SK-N-SH (cell line): ENCODE measurements at regions not wholly inside any gene's neighbourhood (a gene's known extent, or its start where the extent isn't known, plus 50 kb on each side); places are given as distances from the start of the nearest gene placed in this dataset.

ENCODE experiments used
- CTCF ChIA-PET: fragments of 300-600, 350-600 bp; formaldehyde crosslinking; extraction: SDS; loops from one replicate; lab custom pipeline; 2021; lab: Yijun Ruan, JAX
- POLR2A ChIA-PET: fragments of 350-600 bp; sonication (Branson Sonifier 250); formaldehyde crosslinking; extraction: SDS; loops from one replicate; lab custom pipeline; 2020; ENCODE audit warnings: antibody characterized with exemption, inconsistent platforms; lab: Yijun Ruan, JAX
- DNase-seq: peaks from one replicate; pipeline ENCODE4 v3.0.0; 2012
- H2AFZ ChIP-seq: fragments of 200-600 bp; sonication (generic); 2 replicates; pipeline ENCODE4 v1.8.1; 2016; ENCODE audit warnings: antibody characterized with exemption, mild to moderate bottlenecking, low read depth
- H3F3A ChIP-seq: fragments of 200-600 bp; sonication (generic); replicated peaks from 2 replicates; pipeline ENCODE3; 2016; ENCODE audit warnings: antibody characterized with exemption, mild to moderate bottlenecking; ENCODE audit not compliant: insufficient read depth
- H3K27ac ChIP-seq, 2 experiments: fragments of 200-500 bp in 1 of 2; fragments of 200-600 bp in 1 of 2; sonication (Bioruptor generic) in 1 of 2; sonication (generic), shearing (Covaris generic) in 1 of 2; 2 replicates each; pipeline versions ENCODE4 v1.5.1 to v1.6.1; 2014 to 2016; ENCODE audit warnings: low read depth in 2 of 2, inconsistent platforms in 1 of 2, low read length in 1 of 2, mild to moderate bottlenecking in 1 of 2, mixed read lengths in 1 of 2
- H3K27me3 ChIP-seq: fragments of 200-600 bp; sonication (generic), shearing (Covaris generic); 2 replicates; pipeline ENCODE4 v1.6.1; 2016; ENCODE audit warnings: mixed run types; ENCODE audit not compliant: insufficient read depth
- H3K36me3 ChIP-seq, 2 experiments: fragments of 200-500 bp in 1 of 2; fragments of 200-600 bp in 1 of 2; sonication (Bioruptor generic) in 1 of 2; sonication (generic) in 1 of 2; replicated peaks in 1 of 2; 2 replicates each; pipeline versions ENCODE3 to v1.5.1; 2014 to 2016; ENCODE audit warnings: low read length in 1 of 2, mild to moderate bottlenecking in 1 of 2; ENCODE audit not compliant: insufficient read depth in 2 of 2, control insufficient read depth in 1 of 2
- H3K4me1 ChIP-seq, 2 experiments: fragments of 200-500 bp in 1 of 2; fragments of 200-600 bp in 1 of 2; sonication (Bioruptor generic) in 1 of 2; sonication (generic), shearing (Covaris generic) in 1 of 2; 2 replicates each; pipeline versions ENCODE4 v1.5.1 to v1.6.1; 2014 to 2016; ENCODE audit warnings: low read depth in 1 of 2, low read length in 1 of 2, mixed run types in 1 of 2; ENCODE audit not compliant: insufficient read depth in 2 of 2, control insufficient read depth in 1 of 2
- H3K4me2 ChIP-seq: fragments of 200-600 bp; sonication (generic), shearing (Covaris generic); 2 replicates; pipeline ENCODE4 v1.6.1; 2017; ENCODE audit warnings: mixed run types
- H3K4me3 ChIP-seq, 2 experiments: fragments of 200-500 bp in 1 of 2; fragments of 200-600 bp in 1 of 2; sonication (Bioruptor generic) in 1 of 2; sonication (generic), shearing (Covaris generic) in 1 of 2; 2 replicates each; pipeline versions ENCODE4 v1.5.1 to v1.8.1; 2014 to 2016; ENCODE audit warnings: low read depth in 2 of 2, inconsistent platforms in 1 of 2, low read length in 1 of 2, mild to moderate bottlenecking in 1 of 2, mixed read lengths in 1 of 2, moderate library complexity in 1 of 2
- H3K79me2 ChIP-seq: fragments of 200-600 bp; sonication (generic); 2 replicates; pipeline ENCODE4 v1.8.1; 2017; ENCODE audit warnings: mild to moderate bottlenecking; ENCODE audit not compliant: insufficient read depth
- H3K9ac ChIP-seq: fragments of 200-600 bp; sonication (generic); 2 replicates; pipeline ENCODE4 v1.6.1; 2017; ENCODE audit warnings: mixed run types
- H3K9me2 ChIP-seq: fragments of 200-600 bp; sonication (generic); 2 replicates; pipeline ENCODE4 v1.6.1; 2017; ENCODE audit warnings: mixed run types
- H3K9me3 ChIP-seq: fragments of 200-600 bp; sonication (generic); 2 replicates; pipeline ENCODE4 v1.6.1; 2017; ENCODE audit warnings: mixed run types, mild to moderate bottlenecking, moderate library complexity
- H4K20me1 ChIP-seq: fragments of 200-600 bp; sonication (generic); 2 replicates; pipeline ENCODE4 v1.6.1; 2017; ENCODE audit warnings: mild to moderate bottlenecking, mixed run types; ENCODE audit not compliant: insufficient read depth
- ELF1 ChIP-seq: IDR thresholded peaks from 2 replicates; pipeline ENCODE4 v1.4.0; 2012
- EZH2phosphoT487 ChIP-seq: fragments of 200-600 bp; sonication (generic); IDR thresholded peaks from 2 replicates; pipeline ENCODE4 v1.6.1; 2017; ENCODE audit warnings: low read depth, mixed run types, mild to moderate bottlenecking, antibody characterized with exemption, moderate library complexity, borderline replicate concordance
- FOSL2 ChIP-seq: IDR thresholded peaks from 2 replicates; pipeline ENCODE4 v1.4.0; 2012; ENCODE audit warnings: low read depth, mild to moderate bottlenecking, moderate library complexity, borderline replicate concordance
- FOXM1 ChIP-seq: IDR thresholded peaks from 2 replicates; pipeline ENCODE4 v1.4.0; 2012; ENCODE audit warnings: low read depth, mild to moderate bottlenecking
- GABPA ChIP-seq: IDR thresholded peaks from 2 replicates; pipeline ENCODE4 v1.4.0; 2012; ENCODE audit warnings: low read depth, mild to moderate bottlenecking
- GATA2 ChIP-seq: sonication (generic); formaldehyde crosslinking; IDR thresholded peaks from 2 replicates; pipeline ENCODE4 v1.5.0; 2020; ENCODE audit warnings: mild to moderate bottlenecking, missing genetic modification reagents
- JUND ChIP-seq: IDR thresholded peaks from 2 replicates; pipeline ENCODE4 v1.4.0; 2012
- MEF2A ChIP-seq: IDR thresholded peaks from 2 replicates; pipeline ENCODE4 v1.4.0; 2012; ENCODE audit warnings: low read depth, borderline replicate concordance
- NRF1 ChIP-seq: IDR thresholded peaks from 2 replicates; pipeline ENCODE4 v1.6.1; 2012; ENCODE audit warnings: low read depth, mild to moderate bottlenecking, low read length
- PBX3 ChIP-seq: IDR thresholded peaks from 2 replicates; pipeline ENCODE4; 2012
- POLR2AphosphoS5 ChIP-seq: IDR thresholded peaks from 2 replicates; pipeline ENCODE4 v1.6.1; 2012; ENCODE audit warnings: low read depth, low read length
- RCOR1 ChIP-seq: fragments of 150-350 bp; IDR thresholded peaks from 2 replicates; pipeline ENCODE4 v1.6.1; 2017; ENCODE audit warnings: antibody characterized with exemption, low read length
- RFX5 ChIP-seq: IDR thresholded peaks from 2 replicates; pipeline ENCODE4 v1.6.1; 2012; ENCODE audit warnings: mild to moderate bottlenecking, improper control_type of control experiment, low read length
- SIN3A ChIP-seq: IDR thresholded peaks from 2 replicates; pipeline ENCODE4 v1.6.1; 2012; ENCODE audit warnings: low read depth, mild to moderate bottlenecking, low read length, moderate library complexity, borderline replicate concordance
- TAF1 ChIP-seq: IDR thresholded peaks from 2 replicates; pipeline ENCODE4 v1.6.1; 2012; ENCODE audit warnings: low read depth, mild to moderate bottlenecking, low read length, moderate library complexity, borderline replicate concordance
- TCF12 ChIP-seq: IDR thresholded peaks from 2 replicates; pipeline ENCODE4 v1.4.0; 2012
- TEAD4 ChIP-seq: IDR thresholded peaks from 2 replicates; pipeline ENCODE4 v1.4.0; 2012; ENCODE audit warnings: mild to moderate bottlenecking, borderline replicate concordance; ENCODE audit not compliant: insufficient read depth
- USF1 ChIP-seq: IDR thresholded peaks from 2 replicates; pipeline ENCODE4 v1.4.0; 2012; ENCODE audit warnings: low read depth, borderline replicate concordance
- USF2 ChIP-seq: fragments of 150-350 bp; IDR thresholded peaks from 2 replicates; pipeline ENCODE4 v1.6.1; 2017; ENCODE audit warnings: antibody characterized with exemption, low read length, low read depth, borderline replicate concordance
- YY1 ChIP-seq: IDR thresholded peaks from 2 replicates; pipeline ENCODE4 v1.4.0; 2012; ENCODE audit warnings: low read depth, mild to moderate bottlenecking
- ZBTB33 ChIP-seq: IDR thresholded peaks from 2 replicates; pipeline ENCODE4 v1.4.0; 2012; ENCODE audit warnings: low read depth, borderline replicate concordance
- WGBS: methylation state at CpG from one replicate; pipeline ENCODE4 v1.1.6; 2017; ENCODE audit warnings: low lambda C conversion rate; 5-methylcytosine and 5-hydroxymethylcytosine counted together

- no peak for DNase-seq
- no peak for TF ChIP-seq USF1
- no peak for TF ChIP-seq TEAD4
- TF ChIP-seq RCOR1, result no peak
- no peak for TF ChIP-seq FOSL2
- TF ChIP-seq ZBTB33, result no peak
- no peak for TF ChIP-seq EZH2phosphoT487
- no peak for TF ChIP-seq TAF1
- no peak for TF ChIP-seq NRF1
- TF ChIP-seq RFX5, result no peak
- TF ChIP-seq JUND, result no peak
- Histone ChIP-seq H3K9me2 (no peaks in the 10 kb centered on the region), H3K27me3 (peaks cover 29% of the 10 kb centered on the region), H3K4me1 (0 out of 4 replicates have a peak, but pooled peaks cover 0 to 4% of the 10 kb centered on the region in 2 experiments), H3K9me3 (no peaks in the 10 kb centered on the region), H4K20me1 (no peaks in the 10 kb centered on the region), H3K79me2 (no peaks in the 10 kb centered on the region), H3F3A (no peaks in the 10 kb centered on the region), H2AFZ (no peak overlapping the region), H3K4me2 (no peak overlapping the region), H3K36me3 (no peaks in the 10 kb centered on the region), H3K9ac (no peak overlapping the region), H3K4me3 (no peak overlapping the region), H3K27ac (no peak overlapping the region)
- WGBS, result 7% methylated on average over 3 of the region's 3 CpGs
- ChIA-PET CTCF (no interaction called here), POLR2A (interaction anchor here (0.7 kb wide), 1 partner anchor 22 kb away, joined by 3 read pairs; no protein-coding TSS in a partner anchor)
These were observed 219.3 kb upstream of the OSR1 start for GRCh38 chr2:19577723-19578122.

GRCh38 chr2:19576411-19576810 lies 218.0 kb upstream of the OSR1 start:
- Histone ChIP-seq H3K79me2 (no peaks in the 10 kb centered on the region), H3F3A (no peaks in the 10 kb centered on the region), H3K27ac (no peak overlapping the region), H3K9me2 (no peaks in the 10 kb centered on the region), H4K20me1 (no peaks in the 10 kb centered on the region), H2AFZ (no peak overlapping the region), H3K4me2 (no peak overlapping the region), H3K36me3 (no peaks in the 10 kb centered on the region), H3K4me3 (no peak overlapping the region), H3K9me3 (no peaks in the 10 kb centered on the region), H3K9ac (no peak overlapping the region), H3K27me3 (peaks cover 42% of the 10 kb centered on the region), H3K4me1 (0 out of 4 replicates have a peak, but pooled peaks cover 0 to 4% of the 10 kb centered on the region in 2 experiments)
- WGBS, result 3% methylated on average over 3 of the region's 3 CpGs
- no peak for TF ChIP-seq RCOR1
- no peak for TF ChIP-seq MEF2A
- no peak for TF ChIP-seq USF2
- TF ChIP-seq POLR2AphosphoS5, result no peak
- no peak for TF ChIP-seq GABPA
- TF ChIP-seq FOXM1, result no peak
- no peak for TF ChIP-seq TEAD4
- no peak for TF ChIP-seq YY1
- no peak for TF ChIP-seq PBX3
- no peak for TF ChIP-seq TCF12
- TF ChIP-seq USF1, result no peak
- no peak for TF ChIP-seq ELF1
- no peak for TF ChIP-seq SIN3A
- no peak for TF ChIP-seq GATA2 (CRISPR knock-in tag)
- TF ChIP-seq TAF1, result no peak
- ChIA-PET CTCF (no interaction called here), POLR2A (no interaction called here)
- no peak for DNase-seq
